NCI-H1930 (cell line): ENCODE measurements at regions not wholly inside any gene's neighbourhood (a gene's known extent, or its start where the extent isn't known, plus 50 kb on each side); places are given as distances from the start of the nearest gene placed in this dataset.

Source experiments
- DNase-seq, 2 experiments: peaks; one replicate each; lab custom pipeline; 2025; lab: John Stamatoyannopoulos, UW

DNA sequence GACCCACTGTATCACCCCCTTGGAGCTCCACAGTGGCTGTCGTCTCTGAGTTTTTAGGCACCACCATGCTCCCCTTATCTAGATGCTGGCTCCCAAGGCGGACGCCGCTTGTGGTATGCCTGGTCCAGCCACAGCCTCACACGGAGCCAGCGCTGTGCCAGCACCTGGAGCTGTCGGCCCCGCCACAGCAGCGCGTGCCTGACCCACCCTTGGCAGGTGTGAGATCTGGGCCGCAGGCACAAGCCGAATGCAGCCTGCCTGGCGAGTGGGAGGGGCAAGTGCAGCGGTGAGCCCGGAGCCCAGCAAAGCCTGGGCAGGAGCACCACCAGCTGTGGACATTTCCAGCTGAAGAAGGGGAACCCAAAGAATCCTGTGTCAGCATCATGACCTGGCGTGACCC is 91.9 kb upstream of the BACE2 start:
- DNase-seq, result no peak

DNA sequence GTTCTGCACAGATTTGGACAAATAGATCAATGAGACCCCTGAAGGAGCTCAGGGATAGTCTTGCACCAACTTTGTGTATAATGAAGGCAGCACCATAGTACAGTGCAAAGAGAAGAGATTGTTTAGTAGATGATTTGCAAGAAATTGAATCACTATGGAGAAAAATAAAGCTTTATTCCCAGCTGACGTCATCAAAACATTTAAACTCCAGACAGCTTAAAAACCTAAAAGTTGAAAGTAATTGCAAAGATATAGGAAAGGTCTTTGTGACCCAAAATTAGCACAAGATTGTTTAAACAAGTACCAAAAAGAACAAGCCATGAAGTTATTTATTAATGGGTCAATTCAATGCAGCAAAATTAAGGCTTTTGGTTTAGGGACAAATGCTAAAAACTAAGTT is 88.8 kb upstream of the BACE2 start:
- DNase-seq, result no peak

DNA sequence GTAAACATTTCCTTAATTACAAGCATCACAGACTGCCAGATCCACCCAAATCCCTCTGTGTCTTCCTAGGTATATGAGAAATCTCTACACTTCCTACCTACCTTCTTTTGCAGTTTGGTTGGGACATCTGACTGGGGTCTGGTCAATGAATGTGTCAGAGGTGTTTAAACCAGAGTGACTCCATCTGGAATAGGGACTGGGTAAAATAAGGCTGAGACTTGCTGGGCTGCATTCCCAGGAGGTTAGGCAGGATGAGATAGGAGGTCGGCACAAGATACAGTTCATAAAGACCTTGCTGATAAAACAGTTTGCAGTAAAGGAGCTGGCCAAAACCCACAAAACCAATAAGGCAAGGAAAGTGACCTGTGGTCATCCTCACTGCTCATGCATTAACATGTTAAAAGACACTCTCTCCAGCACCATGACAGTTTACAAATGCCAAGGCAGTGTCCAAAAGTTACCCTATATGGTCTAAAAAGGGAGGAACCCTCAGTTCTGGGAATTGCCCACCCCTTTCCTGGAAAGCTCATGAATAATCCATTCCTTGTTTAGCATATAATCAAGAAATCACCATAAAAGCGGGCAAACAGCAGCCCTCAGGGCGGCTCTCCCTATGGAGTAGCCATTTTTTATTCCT is 87.4 kb upstream of the BACE2 start:
- DNase-seq, result no peak

GRCh38 chr21:41086569-41086968 is 81.4 kb upstream of the BACE2 start:
- no peak for DNase-seq

DNA sequence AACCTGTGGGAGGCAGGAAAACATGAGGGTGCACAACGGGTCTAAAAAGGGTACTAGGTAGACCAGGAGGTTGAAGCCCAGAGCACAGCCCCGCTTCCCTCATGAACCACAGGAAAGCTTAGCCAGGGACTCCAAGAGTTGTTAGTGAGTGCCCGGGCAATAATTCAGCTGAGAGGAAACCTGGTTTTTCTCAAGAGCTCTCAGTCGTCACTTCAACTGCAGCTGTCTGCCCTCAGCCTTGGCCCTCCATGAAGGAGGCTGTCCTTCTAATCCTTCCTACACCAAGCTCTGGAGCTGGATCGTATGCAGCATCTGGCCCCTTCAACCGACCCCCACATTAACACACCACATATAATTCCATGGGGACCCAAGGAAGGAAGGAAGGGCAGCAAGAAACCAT is 77.0 kb upstream of the BACE2 start:
- DNase-seq, result no peak

DNA sequence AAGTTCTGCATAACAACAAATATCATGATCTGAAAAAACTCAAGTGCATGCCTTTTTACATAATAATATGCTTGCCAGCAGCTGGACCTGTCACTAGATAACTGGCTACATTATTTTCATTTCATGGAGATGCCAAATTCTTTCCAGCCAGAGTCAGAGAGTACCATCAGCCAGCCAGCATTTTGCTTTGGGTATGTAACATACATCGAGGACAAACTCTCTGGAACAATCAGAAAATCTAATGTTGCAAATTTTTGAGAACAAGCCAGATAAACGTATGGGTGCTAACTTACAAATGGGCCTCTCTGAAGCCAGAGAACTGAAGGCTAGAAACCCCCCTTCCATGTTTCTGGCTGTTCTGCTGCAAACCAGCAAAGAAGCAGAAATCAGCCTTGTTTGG is 76.3 kb upstream of the BACE2 start:
- no peak for DNase-seq

DNA sequence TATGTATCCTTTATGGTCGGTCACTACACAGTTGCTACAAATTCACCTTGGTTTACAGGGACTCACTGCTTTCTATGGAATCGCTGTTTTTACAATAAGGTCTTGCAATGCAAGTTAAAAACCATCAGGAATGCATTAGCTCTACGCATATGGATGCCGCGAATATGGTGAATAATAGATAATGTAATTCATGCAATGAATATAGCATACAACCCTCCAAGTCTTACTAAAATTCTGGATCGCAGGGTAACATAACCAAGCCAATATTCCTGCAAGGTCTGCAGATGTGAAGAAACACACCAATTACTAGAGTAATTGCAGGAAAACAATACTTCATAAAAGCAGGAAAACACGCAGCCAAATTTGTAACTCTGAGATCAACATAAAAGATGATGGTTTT is 75.6 kb upstream of the BACE2 start:
- DNase-seq, result no peak

GRCh38 chr21:41095983-41096382 is 72.0 kb upstream of the BACE2 start:
- DNase-seq, result no peak

DNA sequence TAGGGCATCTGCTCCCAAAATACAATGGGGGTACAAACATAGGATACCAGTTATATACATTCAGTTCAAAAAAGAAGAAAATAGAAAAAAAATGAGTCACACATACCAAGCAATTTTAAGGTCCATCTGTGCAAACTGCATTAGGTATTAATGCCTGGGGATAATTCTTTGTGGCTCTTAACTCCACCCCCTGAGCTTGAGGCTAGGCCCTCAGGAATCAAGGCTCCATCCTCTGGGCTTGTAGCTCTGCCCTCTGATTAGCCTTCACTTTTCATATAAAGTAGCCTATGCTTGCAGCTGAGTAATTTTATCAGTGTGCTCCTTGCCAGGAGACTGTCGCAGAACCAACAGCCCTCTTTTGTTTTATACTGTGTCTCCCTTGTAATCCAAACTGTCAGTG is 69.9 kb upstream of the BACE2 start:
- DNase-seq, result no peak

GRCh38 chr21:41098481-41099042 is 69.4 kb upstream of the BACE2 start:
- no peak for DNase-seq

DNA sequence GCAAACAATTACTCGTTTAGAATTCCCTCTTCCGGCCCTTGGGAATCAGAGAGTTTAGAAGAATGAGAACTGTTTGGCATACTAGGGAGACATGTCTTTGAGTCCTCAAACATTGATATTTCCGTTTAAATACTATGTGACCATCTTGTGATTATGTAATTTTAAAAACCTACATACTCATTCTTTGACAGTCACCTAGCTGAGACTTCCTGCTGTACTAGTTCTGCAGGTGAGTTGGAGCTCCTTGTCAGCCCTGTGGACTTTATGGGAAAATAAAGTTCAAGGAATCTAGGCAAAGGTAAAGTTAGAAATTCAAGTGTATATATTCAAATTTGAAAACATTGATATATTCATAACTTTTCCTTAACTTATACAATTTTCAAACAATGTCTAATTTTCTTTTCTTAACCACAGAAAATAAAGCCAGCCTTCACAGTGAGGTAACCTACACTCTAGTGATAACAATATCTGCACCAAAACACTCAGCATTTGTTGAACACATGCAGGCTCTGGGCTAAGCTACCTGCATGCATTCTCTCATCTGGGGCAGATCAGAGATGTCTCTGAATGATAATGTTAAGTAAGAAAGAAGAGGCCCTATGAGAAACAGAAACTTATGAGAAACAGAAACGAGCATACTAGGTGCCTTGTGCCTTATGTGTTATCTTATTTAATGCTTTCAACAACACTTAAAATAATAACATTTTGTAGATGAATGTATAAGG is 67.0 kb upstream of the BACE2 start:
- DNase-seq, result no peak

DNA sequence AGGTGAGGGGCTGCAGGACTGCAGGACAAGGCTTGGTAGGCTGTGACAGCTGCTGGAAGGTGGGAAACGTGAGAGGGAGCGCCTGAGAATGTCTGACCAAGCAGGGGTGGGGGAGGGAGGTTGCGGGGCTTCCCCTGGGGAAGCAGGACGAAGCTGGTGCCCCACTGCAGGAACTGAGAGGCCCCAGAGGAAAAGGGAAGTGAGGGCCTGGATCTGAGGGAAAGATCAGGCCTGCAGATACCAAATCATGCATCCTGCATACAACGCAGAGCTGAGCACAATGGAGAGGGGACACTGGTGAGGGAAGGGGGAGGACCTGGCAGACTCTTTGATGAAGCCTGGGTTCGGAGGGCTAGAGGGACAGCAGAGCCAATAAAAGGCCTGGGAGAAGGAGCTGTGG is 65.7 kb upstream of the BACE2 start:
- DNase-seq, result no peak

GRCh38 chr21:41107602-41108001 is 60.4 kb upstream of the BACE2 start:
- DNase-seq, result no peak

DNA sequence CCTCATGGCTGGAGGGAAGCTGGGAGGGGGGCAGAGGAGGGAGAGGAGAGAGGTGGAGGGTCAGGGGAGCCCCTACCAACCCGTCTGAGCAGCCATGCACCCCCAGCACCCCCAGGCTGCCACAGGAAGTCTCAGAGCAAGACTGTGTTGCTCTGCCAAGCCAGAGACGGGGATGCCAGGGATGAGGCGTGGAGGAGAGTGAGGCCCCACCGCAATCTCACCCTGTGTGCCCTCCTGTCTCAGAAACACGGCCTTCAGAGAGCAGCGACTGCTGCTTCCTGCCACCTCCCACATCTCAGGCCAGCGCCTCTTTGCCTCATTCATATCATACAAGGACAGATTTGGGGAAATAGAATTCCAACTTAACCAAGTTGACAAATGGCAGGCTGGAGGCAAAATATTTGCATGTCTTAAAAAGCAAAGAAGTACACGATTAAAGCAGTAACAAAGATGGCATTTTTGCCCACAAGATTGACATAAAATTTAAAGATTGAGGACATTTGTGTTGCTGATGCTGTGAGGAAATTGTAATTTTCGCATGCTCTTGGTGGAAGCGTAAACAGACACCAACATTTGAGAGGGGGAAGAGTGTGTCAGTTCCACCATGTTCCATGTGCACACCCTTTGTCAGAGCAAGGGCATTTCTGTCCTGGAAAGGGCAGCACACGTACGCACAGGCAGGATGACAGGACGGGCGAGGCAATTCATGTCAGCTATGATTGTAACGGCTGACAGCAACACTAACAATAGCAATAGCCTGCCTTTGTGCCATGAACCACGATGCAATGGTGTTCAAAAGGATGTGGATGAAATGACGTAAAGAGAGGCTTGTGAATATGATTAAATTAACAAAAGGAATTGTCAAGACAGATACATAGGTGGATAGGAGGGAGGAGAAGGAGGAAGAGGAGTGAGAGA is 59.0 kb upstream of the BACE2 start:
- DNase-seq, result no peak

DNA sequence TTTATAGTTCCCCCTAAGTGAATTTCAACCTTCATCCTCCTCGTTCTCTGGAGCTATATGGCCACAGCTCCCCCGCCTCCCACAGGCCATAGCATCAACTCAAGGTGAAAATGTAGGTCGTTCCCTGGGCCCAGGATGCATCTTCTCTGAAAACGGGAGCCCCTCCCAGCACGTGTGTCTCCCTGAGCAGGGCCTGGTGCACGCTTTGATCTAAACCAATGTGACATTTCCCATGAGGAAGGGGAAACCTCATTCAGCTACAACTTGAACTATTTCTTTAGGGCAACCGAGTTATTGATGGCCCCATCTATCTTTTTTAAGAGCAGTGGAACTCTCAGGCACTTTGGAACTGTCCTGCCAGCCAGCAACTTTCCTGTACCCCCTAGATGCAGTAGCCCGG is 57.8 kb upstream of the BACE2 start:
- DNase-seq, result no peak

DNA sequence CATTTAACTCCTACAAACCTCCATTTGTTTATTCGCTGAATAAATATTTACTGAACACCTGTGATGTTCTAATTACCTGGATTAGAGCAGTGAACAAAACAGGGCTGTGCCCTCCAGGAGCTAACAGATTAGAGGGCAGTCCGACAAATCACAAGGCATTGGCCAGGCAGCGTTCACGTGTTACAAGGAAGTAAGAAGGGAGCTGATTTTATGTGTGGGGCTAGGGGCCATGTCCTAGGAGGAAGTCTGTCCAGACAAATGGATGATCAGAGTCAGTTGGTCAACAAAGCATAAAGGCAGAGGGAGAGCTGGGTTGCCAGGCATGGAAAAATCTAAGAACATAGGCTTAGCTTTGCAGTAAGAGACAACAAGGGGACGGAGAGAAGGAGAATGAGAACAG is 57.3 kb upstream of the BACE2 start:
- DNase-seq, result no peak

DNA sequence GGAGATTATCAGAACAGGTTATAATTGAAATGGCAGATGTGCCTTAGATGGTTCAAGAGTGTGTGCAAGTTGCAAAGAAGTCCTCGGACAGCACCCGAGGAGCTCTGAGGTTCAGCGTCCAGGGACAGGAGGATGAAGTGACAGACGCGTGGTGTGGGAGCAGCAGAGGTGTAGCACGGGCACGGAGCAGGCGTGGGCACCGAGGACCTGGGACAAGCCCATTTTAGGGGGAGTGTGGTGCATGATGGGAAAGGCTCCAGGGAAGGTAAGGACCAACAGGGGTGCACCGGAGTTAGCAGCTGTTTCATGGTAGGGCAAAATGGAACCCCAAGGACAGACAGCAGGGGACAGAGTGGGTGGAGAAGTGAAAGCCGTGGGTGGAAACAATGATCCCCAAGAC is 56.3 kb upstream of the BACE2 start:
- DNase-seq, result no peak

GRCh38 chr21:41112740-41113692 is 54.9 kb upstream of the BACE2 start:
- no peak for DNase-seq

DNA sequence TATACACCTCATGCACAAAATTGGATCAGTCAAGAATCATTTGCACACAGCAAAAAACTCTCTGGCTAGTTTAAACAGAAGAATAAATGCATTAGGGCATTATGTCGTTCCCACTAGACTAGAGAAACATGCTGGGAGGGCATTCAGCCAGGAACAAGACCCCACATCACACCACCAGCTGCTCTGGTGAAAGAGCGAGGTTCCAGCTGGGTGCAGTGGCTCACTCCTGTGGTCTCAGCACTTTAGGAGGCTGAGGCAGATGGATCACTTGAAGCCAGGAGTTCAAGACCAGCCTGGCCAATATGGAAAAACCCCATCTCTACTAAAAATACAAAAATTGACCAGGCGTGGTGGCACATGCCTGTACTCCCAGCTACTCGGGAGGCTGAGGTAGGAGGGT is 52.1 kb upstream of the BACE2 start:
- DNase-seq, result no peak
